Adipocyte (in vitro differentiated cells): ENCODE measurements at regions not wholly inside any gene's neighbourhood (a gene's known extent, or its start where the extent isn't known, plus 50 kb on each side); places are given as distances from the start of the nearest gene placed in this dataset.
A peak's percentile ranks its signal among the peaks of the same experiment; 100 is the strongest.
"Not testable (repeated sequence)": the region's sequence is repeated elsewhere in the genome, so short reads cannot be mapped to it uniquely, and the experiment has no call there.

ENCODE experiments used
- DNase-seq: peaks from one replicate; pipeline ENCODE4 v3.0.0-alpha.2; 2015; ENCODE audit warnings: low read depth
- H3K27me3 ChIP-seq: replicated peaks from 2 replicates; pipeline ENCODE4 v1.7.0; 2013; ENCODE audit warnings: mild to moderate bottlenecking, low read length, moderate library complexity; ENCODE audit not compliant: control insufficient read depth, insufficient read depth
- H3K36me3 ChIP-seq: 2 replicates; pipeline ENCODE4 v1.7.0; 2013; ENCODE audit warnings: low read length, mild to moderate bottlenecking, moderate library complexity; ENCODE audit not compliant: control insufficient read depth, insufficient read depth, severe bottlenecking
- H3K4me1 ChIP-seq: 2 replicates; pipeline ENCODE4 v1.7.0; 2013; ENCODE audit warnings: mild to moderate bottlenecking, low read length, moderate library complexity; ENCODE audit not compliant: control insufficient read depth, insufficient read depth
- H3K4me3 ChIP-seq: 2 replicates; pipeline ENCODE4 v1.7.0; 2013; ENCODE audit warnings: mild to moderate bottlenecking, low read length, moderate library complexity
- H3K9ac ChIP-seq: 2 replicates; pipeline ENCODE4 v1.7.0; 2013; ENCODE audit warnings: mild to moderate bottlenecking, low read length, moderate library complexity
- H3K9me3 ChIP-seq: 2 replicates; pipeline ENCODE4 v1.7.0; 2013; ENCODE audit warnings: mild to moderate bottlenecking, low read length, moderate library complexity; ENCODE audit not compliant: control insufficient read depth

- H3K4me3 ChIP-seq: no peak overlapping the region
- no peaks in the 10 kb centered on the region for H3K36me3 ChIP-seq
- H3K9me3 ChIP-seq: no peaks in the 10 kb centered on the region
- no peaks in the 10 kb centered on the region for H3K27me3 ChIP-seq
- no peak overlapping the region for H3K9ac ChIP-seq
- peaks cover 9% of the 10 kb centered on the region for H3K4me1 ChIP-seq
- peak; percentile 4 for DNase-seq
Observed at GRCh38 chr2:128413718-128414341, 95.2 kb upstream of the HS6ST1 start.

GRCh38 chr2:128414351-128414750, 95.7 kb upstream of the HS6ST1 start:
- H3K4me1 ChIP-seq: peaks cover 4% of the 10 kb centered on the region
- no peaks in the 10 kb centered on the region for H3K27me3 ChIP-seq
- no peak overlapping the region for H3K4me3 ChIP-seq
- H3K9ac ChIP-seq: no peak overlapping the region
- no peaks in the 10 kb centered on the region for H3K36me3 ChIP-seq
- no peak for DNase-seq
- no peaks in the 10 kb centered on the region for H3K9me3 ChIP-seq

- Histone ChIP-seq H3K4me3 (no peak overlapping the region), H3K36me3 (no peaks in the 10 kb centered on the region), H3K27me3 (no peaks in the 10 kb centered on the region), H3K4me1 (no peaks in the 10 kb centered on the region), H3K9ac (no peak overlapping the region), H3K9me3 (no peaks in the 10 kb centered on the region)
- no peak for DNase-seq
Observed at GRCh38 chr2:128414946-128415778, 96.5 kb upstream of the HS6ST1 start.

GRCh38 chr2:128415779-128416061, 97.1 kb upstream of the HS6ST1 start:
- no peaks in the 10 kb centered on the region for H3K27me3 ChIP-seq

GRCh38 chr2:128416109-128416785, 97.6 kb upstream of the HS6ST1 start:
- Histone ChIP-seq H3K4me1 (no peaks in the 10 kb centered on the region), H3K9me3 (no peaks in the 10 kb centered on the region), H3K4me3 (no peak overlapping the region), H3K9ac (no peak overlapping the region), H3K36me3 (no peaks in the 10 kb centered on the region), H3K27me3 (no peaks in the 10 kb centered on the region)
- DNase-seq: no peak

More at GRCh38 chr2:128415779-128416061, 97.1 kb upstream of the HS6ST1 start:
- Histone ChIP-seq H3K36me3 (no peaks in the 10 kb centered on the region), H3K9me3 (no peaks in the 10 kb centered on the region), H3K4me1 (no peaks in the 10 kb centered on the region), H3K4me3 (no peak overlapping the region), H3K9ac (no peak overlapping the region)
- no peak for DNase-seq

GRCh38 chr2:128416806-128417205, 98.1 kb upstream of the HS6ST1 start:
- Histone ChIP-seq H3K4me3 (no peak overlapping the region), H3K36me3 (no peaks in the 10 kb centered on the region), H3K9me3 (no peaks in the 10 kb centered on the region), H3K4me1 (peaks cover under 1% of the 10 kb centered on the region), H3K9ac (no peak overlapping the region), H3K27me3 (no peaks in the 10 kb centered on the region)
- no peak for DNase-seq

GRCh38 chr2:128417264-128417663, 98.6 kb upstream of the HS6ST1 start:
- not testable (repeated sequence) for H3K36me3 ChIP-seq, H3K4me3 ChIP-seq, H3K9me3 ChIP-seq, H3K9ac ChIP-seq, H3K4me1 ChIP-seq, H3K27me3 ChIP-seq, DNase-seq

- DNase-seq: no peak
- Histone ChIP-seq H3K9ac (no peak overlapping the region), H3K4me3 (no peak overlapping the region), H3K27me3 (no peaks in the 10 kb centered on the region), H3K9me3 (no peaks in the 10 kb centered on the region), H3K36me3 (no peaks in the 10 kb centered on the region), H3K4me1 (peaks cover 22% of the 10 kb centered on the region)
Observed at GRCh38 chr2:128420131-128420530, 101.5 kb upstream of the HS6ST1 start.

- Histone ChIP-seq H3K9ac (no peak overlapping the region), H3K9me3 (no peaks in the 10 kb centered on the region), H3K36me3 (no peaks in the 10 kb centered on the region), H3K4me1 (peaks cover 26% of the 10 kb centered on the region), H3K27me3 (no peaks in the 10 kb centered on the region), H3K4me3 (no peak overlapping the region)
- no peak for DNase-seq
Observed at GRCh38 chr2:128420776-128421175, 102.1 kb upstream of the HS6ST1 start.

GRCh38 chr2:128421286-128421685, 102.6 kb upstream of the HS6ST1 start:
- Histone ChIP-seq H3K4me3 (no peak overlapping the region), H3K27me3 (no peaks in the 10 kb centered on the region), H3K36me3 (no peaks in the 10 kb centered on the region), H3K9me3 (no peaks in the 10 kb centered on the region), H3K4me1 (peaks cover 29% of the 10 kb centered on the region), H3K9ac (no peak overlapping the region)
- no peak for DNase-seq

GRCh38 chr2:128421861-128422311, 103.2 kb upstream of the HS6ST1 start:
- no peak for DNase-seq
- Histone ChIP-seq H3K4me3 (peak overlapping the region; percentile 3), H3K9me3 (no peaks in the 10 kb centered on the region), H3K9ac (peak overlapping the region; percentile 64), H3K4me1 (peaks cover 29% of the 10 kb centered on the region), H3K27me3 (no peaks in the 10 kb centered on the region), H3K36me3 (no peaks in the 10 kb centered on the region)
